ACC112 (cell line): ENCODE measurements at regions not wholly inside any gene's neighbourhood (a gene's known extent, or its start where the extent isn't known, plus 50 kb on each side); places are given as distances from the start of the nearest gene placed in this dataset.
"Not testable (repeated sequence)": the region's sequence is repeated elsewhere in the genome, so short reads cannot be mapped to it uniquely, and the experiment has no call there.

Source experiments
- H2AFZ ChIP-seq: fragments of 200-600 bp; sonication (generic); one replicate; pipeline ENCODE4 v1.6.0; 2017; ENCODE audit warnings: antibody characterized with exemption, low read length; ENCODE audit not compliant: unreplicated experiment
- H3K27ac ChIP-seq: fragments of 200-600 bp; sonication (generic); 2 replicates; pipeline ENCODE4 v1.5.1; 2014; ENCODE audit warnings: low read depth, mild to moderate bottlenecking, antibody characterized with exemption, low read length, moderate library complexity
- H3K27me3 ChIP-seq: fragments of 200-600 bp; sonication (generic); 2 replicates; pipeline ENCODE4 v1.6.1; 2014; ENCODE audit warnings: mild to moderate bottlenecking, antibody characterized with exemption, low read length, moderate library complexity, mixed read lengths; ENCODE audit not compliant: insufficient read depth
- H3K36me3 ChIP-seq: fragments of 200-600 bp; sonication (generic); 2 replicates; pipeline ENCODE4 v1.6.1; 2016; ENCODE audit warnings: mild to moderate bottlenecking, antibody characterized with exemption, low read length, moderate library complexity, mixed read lengths; ENCODE audit not compliant: insufficient read depth
- H3K4me1 ChIP-seq: fragments of 200-600 bp; sonication (generic); one replicate; pipeline ENCODE4 v1.6.1; 2016; ENCODE audit warnings: low read length, mixed read lengths; ENCODE audit not compliant: insufficient read depth, unreplicated experiment, control insufficient read depth
- H3K4me3 ChIP-seq: fragments of 200-600 bp; sonication (generic); 2 replicates; pipeline ENCODE4 v1.5.1; 2014; ENCODE audit warnings: mild to moderate bottlenecking, low read depth, low read length
- H3K79me2 ChIP-seq: fragments of 200-600 bp; sonication (generic); one replicate; pipeline ENCODE4 v1.6.0; 2016; ENCODE audit warnings: low read length; ENCODE audit not compliant: control insufficient read depth, unreplicated experiment, insufficient read depth

DNA sequence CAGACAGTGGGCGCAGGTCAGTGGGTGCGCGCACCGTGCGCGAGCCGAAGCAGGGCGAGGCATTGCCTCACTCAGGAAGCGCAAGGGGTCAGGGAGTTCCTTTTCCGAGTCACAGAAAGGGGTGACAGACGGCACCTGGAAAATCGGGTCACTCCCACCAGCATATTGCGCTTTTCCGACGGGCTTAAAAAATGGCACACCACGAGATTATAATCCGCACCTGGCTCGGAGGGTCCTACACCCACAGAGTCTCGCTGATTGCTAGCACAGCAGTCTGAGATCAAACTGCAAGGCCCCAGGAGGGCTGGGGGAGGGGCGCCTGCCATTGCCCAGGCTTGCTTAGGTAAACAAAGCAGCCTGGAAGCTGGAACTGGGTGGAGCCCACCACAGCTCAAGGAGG is 372.2 kb downstream of the NKX6-1 start:
- H3K36me3 ChIP-seq, H3K4me1 ChIP-seq, H3K27me3 ChIP-seq, H3K79me2 ChIP-seq, H2AFZ ChIP-seq, H3K4me3 ChIP-seq, H3K27ac ChIP-seq: not testable (repeated sequence)

DNA sequence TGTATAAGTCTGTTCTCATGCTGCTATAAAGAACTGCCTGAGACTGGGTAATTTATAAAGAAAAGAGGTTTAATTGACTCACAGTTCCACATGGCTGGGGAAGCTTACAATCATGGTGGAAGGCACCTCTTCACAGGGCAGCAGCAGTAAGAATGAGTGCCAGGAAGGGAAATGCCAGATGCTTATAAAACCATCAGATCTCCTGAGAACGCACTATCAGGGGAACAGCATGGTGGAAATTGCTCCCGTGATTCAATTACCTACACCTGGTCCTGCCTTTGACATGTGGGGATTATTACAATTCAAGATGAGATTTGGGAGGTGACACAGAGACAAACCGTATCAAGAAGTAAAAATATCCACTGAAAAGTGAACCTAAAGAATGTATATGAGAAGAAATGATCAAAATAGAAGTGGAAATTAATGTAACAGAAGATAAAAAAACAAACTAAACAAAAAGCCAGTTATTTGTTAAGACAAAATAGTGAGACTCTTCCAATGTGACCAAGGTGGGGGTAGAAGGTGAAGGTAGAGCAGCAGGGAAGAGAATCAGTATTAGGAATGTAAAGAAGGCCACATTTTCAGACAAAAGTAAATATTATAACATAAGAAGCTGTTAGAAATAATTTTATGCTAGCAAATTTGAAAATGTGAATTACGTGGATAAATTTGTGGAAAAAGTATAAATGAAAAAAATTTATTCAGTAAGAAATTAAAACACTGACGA is 372.9 kb downstream of the NKX6-1 start:
- Histone ChIP-seq H3K27ac (no peak overlapping the region), H3K4me1 (no peaks in the 10 kb centered on the region), H3K79me2 (no peaks in the 10 kb centered on the region), H3K4me3 (no peak overlapping the region), H3K36me3 (no peaks in the 10 kb centered on the region), H3K27me3 (no peaks in the 10 kb centered on the region), H2AFZ (no peak overlapping the region)

DNA sequence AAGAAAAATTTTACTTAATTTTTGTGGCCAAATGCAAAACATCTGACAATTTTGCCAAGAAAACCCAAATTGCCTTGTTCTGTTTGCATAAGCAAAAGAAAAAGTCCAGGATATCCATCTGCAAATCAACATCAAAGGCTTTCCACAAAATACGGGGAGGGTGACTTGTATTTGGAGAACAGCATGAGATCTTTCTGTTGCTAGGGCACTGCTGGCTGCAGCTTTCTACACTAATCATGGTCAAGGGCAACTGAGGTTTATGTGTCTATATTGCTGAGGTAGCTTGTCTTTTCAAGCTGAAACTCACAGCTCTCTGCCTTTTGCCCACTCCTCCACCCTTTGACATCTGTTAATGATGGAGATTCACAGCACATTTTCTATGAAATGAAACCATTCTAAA is 389.1 kb downstream of the NKX6-1 start:
- H3K27me3 ChIP-seq, result peaks cover 21% of the 10 kb centered on the region
- H3K79me2 ChIP-seq, result no peaks in the 10 kb centered on the region
- no peak overlapping the region for H3K27ac ChIP-seq
- H3K4me3 ChIP-seq, result no peak overlapping the region
- no peak overlapping the region for H2AFZ ChIP-seq
- no peaks in the 10 kb centered on the region for H3K36me3 ChIP-seq
- H3K4me1 ChIP-seq, result no peaks in the 10 kb centered on the region

DNA sequence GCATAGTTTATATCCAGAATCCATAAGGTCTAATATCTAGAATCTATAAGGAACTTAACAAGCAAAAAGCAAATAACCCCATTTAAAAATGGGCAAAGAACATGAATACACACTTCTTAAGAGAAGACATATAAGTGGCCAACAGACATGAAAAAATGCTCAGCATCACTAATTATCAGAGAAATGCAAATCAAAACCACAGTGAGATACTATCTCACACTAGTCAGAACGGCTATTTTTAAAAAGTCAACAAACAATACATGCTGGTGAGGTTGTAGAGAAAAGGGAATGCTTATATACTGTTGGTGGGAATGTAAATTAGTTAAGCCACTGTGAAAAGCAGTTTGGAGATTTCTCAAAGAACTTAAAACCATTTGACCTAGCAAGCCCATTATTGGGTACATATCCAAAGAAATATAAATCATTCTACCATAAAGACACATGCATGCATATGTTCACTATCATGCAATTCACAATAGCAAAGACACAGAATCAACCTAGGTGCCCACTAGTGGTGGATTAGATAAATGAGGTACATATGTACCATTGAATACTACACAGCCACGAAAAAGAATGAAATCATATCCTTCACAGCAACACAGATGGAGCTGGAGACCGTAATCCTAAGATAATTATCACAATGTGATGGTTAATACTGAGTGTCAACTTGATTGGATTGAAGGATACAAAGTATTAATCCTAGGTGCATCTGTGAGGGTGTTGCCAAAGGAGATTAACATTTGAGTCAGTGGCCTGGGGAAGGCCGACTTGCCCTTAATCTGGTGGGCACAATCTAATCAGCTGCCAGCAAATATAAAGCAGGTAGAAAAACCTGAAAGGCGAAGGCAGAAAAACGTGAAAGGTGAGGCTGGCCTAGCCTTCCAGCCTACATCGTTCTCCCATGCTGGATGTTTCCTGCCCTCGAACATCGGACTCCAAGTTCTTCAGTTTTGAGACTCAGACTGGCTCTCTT is 397.2 kb downstream of the NKX6-1 start:
- H3K4me3 ChIP-seq, H3K27me3 ChIP-seq, H3K27ac ChIP-seq, H3K79me2 ChIP-seq, H2AFZ ChIP-seq, H3K4me1 ChIP-seq, H3K36me3 ChIP-seq: not testable (repeated sequence)

DNA sequence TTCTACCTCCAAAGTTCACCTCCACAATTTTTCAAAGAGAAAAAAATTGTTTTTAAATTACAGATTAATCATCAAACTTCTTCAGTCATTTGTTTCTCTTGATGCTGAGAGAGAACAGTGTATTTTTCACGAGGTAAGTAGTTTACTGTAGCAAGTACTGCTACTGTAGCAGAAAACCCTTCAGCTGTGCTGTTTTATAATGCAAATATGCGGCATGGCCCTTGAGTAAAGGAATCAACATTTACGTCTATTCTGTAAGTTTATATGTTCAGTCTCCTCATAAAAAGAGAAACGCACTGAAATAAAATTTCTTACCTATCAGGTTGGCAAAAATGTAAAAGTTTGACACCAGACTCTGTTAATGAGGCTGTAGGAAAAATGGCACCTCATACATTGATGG is 399.0 kb downstream of the NKX6-1 start:
- H3K4me1 ChIP-seq, result no peaks in the 10 kb centered on the region
- no peak overlapping the region for H3K27ac ChIP-seq
- no peaks in the 10 kb centered on the region for H3K36me3 ChIP-seq
- H2AFZ ChIP-seq, result no peak overlapping the region
- H3K27me3 ChIP-seq, result peaks cover 7% of the 10 kb centered on the region; the same call in 1 of the 2 replicates
- H3K4me3 ChIP-seq, result no peak overlapping the region
- no peaks in the 10 kb centered on the region for H3K79me2 ChIP-seq

DNA sequence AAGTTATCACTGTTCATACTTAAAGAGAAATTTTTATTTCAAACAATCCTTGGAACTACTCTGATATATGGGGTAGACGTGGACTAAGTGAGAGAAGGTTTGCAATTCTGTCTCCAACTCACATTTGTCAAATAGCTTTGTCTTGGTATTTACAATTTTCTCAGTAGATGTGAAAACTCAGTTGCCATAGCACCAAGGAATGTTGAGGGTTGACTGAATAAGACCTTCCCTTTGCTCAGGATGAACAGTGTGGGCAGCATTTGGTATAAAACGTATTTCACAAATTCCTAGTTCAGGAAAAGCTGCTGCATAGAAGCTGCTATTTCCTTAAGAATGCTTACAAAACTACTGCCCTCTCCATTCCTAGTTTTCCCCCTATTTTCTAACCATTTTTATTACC is 399.5 kb downstream of the NKX6-1 start:
- Histone ChIP-seq H3K4me3 (no peak overlapping the region), H3K36me3 (no peaks in the 10 kb centered on the region), H3K27ac (no peak overlapping the region), H2AFZ (no peak overlapping the region), H3K79me2 (no peaks in the 10 kb centered on the region), H3K4me1 (no peaks in the 10 kb centered on the region), H3K27me3 (peaks cover 12% of the 10 kb centered on the region; the same call in 1 of the 2 replicates)

DNA sequence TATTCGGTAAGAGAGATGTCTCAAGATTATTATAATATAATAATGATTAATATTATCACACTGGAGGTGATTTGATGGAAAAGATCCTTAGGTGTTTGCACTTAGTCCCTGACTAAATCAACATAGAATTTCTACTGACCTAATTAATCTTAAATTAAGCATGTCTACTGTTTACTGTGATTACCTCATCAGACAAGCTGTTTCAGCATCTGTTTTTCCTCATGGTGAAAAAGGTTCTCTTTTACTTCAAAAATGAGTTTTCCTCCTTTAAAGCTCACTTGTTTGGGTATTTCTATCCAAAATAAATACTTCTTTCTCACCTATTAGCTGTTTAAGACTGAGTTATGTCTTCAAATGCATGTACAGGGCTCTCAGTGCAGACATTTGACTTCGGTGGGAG is 407.8 kb downstream of the NKX6-1 start:
- H3K36me3 ChIP-seq, result no peaks in the 10 kb centered on the region
- H3K4me1 ChIP-seq, result no peaks in the 10 kb centered on the region
- no peak overlapping the region for H2AFZ ChIP-seq
- no peak overlapping the region for H3K27ac ChIP-seq
- no peaks in the 10 kb centered on the region for H3K79me2 ChIP-seq
- H3K4me3 ChIP-seq, result no peak overlapping the region
- H3K27me3 ChIP-seq, result peaks cover 55% of the 10 kb centered on the region

DNA sequence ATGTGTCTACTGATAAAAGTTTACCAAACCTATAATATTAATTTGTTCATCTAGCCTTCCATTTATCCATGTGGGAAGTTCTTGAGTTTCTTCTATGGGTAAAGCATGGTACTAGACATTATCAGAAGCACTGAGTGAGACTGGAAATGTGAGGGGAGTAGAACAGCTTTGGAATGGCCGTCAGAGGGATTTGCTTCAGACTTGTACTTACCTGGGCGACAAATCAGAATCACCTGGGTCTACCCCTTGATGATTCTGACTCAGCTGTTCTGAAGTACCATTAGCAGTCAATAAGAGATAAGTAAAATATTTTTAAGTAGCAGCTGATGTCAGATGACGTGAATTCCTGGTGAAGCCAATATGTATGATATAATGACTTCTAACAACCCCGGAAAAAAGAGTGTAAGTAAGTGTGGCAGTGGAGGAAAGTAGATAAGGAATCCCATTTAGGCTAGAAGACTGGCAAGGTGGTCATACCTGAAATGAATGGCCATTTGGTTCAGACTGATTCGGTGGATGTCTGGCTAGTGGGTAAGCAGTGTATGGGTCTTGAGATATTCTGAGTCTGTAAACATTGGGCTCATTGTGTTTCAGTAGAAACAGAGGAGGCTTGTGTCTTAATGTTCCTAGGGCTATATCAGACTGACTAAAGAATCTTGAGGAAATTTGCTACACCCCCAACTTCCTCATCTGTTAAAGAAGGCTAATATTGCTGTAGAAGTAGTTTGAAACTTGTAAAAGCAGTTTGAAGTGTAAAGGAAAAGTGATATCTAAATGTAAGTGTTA is 409.2 kb downstream of the NKX6-1 start:
- H3K27ac ChIP-seq, result no peak overlapping the region
- H3K27me3 ChIP-seq, result peaks cover 54% of the 10 kb centered on the region
- no peaks in the 10 kb centered on the region for H3K36me3 ChIP-seq
- H3K4me1 ChIP-seq, result no peaks in the 10 kb centered on the region
- no peak overlapping the region for H3K4me3 ChIP-seq
- H2AFZ ChIP-seq, result no peak overlapping the region
- no peaks in the 10 kb centered on the region for H3K79me2 ChIP-seq

DNA sequence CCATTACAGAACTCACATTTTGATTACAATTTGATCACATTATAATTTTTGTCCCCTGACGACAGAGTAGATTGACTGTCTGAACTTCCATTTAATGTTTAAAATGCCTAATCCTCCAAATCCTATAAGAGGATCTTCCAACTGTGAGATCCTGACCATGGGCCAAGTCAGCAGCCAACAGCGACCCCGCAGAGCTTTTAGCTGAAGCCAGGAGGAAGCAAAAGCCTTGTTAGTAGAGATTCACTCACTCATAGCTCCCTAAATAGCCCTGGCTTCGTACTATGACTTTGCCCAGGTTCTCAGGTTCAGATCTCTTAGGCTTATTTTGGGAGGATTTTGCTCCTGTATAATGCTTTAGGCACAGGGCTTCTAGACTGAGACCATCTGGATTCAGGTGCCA is 413.1 kb downstream of the NKX6-1 start:
- peaks cover 44% of the 10 kb centered on the region for H3K27me3 ChIP-seq
- H3K36me3 ChIP-seq, result no peaks in the 10 kb centered on the region
- no peaks in the 10 kb centered on the region for H3K79me2 ChIP-seq
- no peak overlapping the region for H2AFZ ChIP-seq
- H3K4me1 ChIP-seq, result no peaks in the 10 kb centered on the region
- no peak overlapping the region for H3K27ac ChIP-seq
- H3K4me3 ChIP-seq, result no peak overlapping the region

DNA sequence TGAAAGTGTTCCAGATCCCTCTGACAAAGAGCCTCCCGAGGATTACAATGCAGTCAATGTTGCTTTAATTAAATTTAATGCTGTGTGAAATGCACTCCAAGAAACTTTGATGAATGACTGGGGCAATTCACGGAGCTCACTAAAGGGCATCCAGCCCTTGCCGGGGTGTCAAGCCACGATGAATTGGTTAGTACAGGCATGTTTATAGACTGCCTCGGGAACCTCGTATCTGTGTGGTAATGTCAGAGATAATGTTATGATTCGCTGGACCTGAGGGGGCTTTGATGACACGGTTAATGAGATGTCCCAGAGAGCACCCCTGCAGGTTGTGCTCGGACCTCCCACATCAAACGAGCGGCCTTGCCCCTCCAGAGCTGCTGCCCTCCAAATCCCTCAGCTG is 428.8 kb downstream of the NKX6-1 start:
- Histone ChIP-seq H3K4me1 (no peaks in the 10 kb centered on the region), H3K27ac (no peak overlapping the region), H3K36me3 (no peaks in the 10 kb centered on the region), H3K79me2 (no peaks in the 10 kb centered on the region), H2AFZ (no peak overlapping the region), H3K4me3 (no peak overlapping the region), H3K27me3 (peaks cover 45% of the 10 kb centered on the region)
